Suppressor macrophage treated with lipopolysaccharide for 4 hours (primary cell): ENCODE measurements at regions not wholly inside any gene's neighbourhood (a gene's known extent, or its start where the extent isn't known, plus 50 kb on each side); places are given as distances from the start of the nearest gene placed in this dataset.
"Not testable (repeated sequence)": the region's sequence is repeated elsewhere in the genome, so short reads cannot be mapped to it uniquely, and the experiment has no call there.

Source experiments
- DNase-seq: peaks from one replicate; pipeline ENCODE4 v3.0.0-alpha.2; 2020

GRCh38 chr7:34406848-34407530 lies 251.0 kb upstream of the NPSR1 start:
- no peak for DNase-seq

GRCh38 chr7:34407586-34407985 lies 250.4 kb upstream of the NPSR1 start:
- DNase-seq = no peak

GRCh38 chr7:34417781-34418180 lies 240.2 kb upstream of the NPSR1 start:
- DNase-seq = no peak

GRCh38 chr7:34421526-34421925 lies 236.5 kb upstream of the NPSR1 start:
- no peak for DNase-seq

- DNase-seq = no peak
These were observed 232.8 kb upstream of the NPSR1 start for GRCh38 chr7:34425194-34425593.

- no peak for DNase-seq
These were observed 232.2 kb upstream of the NPSR1 start for GRCh38 chr7:34425631-34426384.

GRCh38 chr7:34430456-34430855 lies 227.6 kb upstream of the NPSR1 start:
- DNase-seq = no peak

- no peak for DNase-seq
These were observed 219.6 kb upstream of the NPSR1 start for GRCh38 chr7:34438436-34438835.

GRCh38 chr7:34445653-34446052 lies 212.4 kb upstream of the NPSR1 start:
- DNase-seq = no peak

- not testable (repeated sequence) for DNase-seq
These were observed 209.5 kb upstream of the NPSR1 start for GRCh38 chr7:34448531-34448930.

- no peak for DNase-seq
These were observed 208.3 kb upstream of the NPSR1 start for GRCh38 chr7:34449765-34450164.

- DNase-seq = no peak
These were observed 206.8 kb upstream of the NPSR1 start for GRCh38 chr7:34451183-34451582.

- DNase-seq = no peak
These were observed 206.1 kb upstream of the NPSR1 start for GRCh38 chr7:34451923-34452322.

GRCh38 chr7:34452363-34452762 lies 205.7 kb upstream of the NPSR1 start:
- DNase-seq = no peak

GRCh38 chr7:34453150-34453549 lies 204.9 kb upstream of the NPSR1 start:
- DNase-seq = no peak

- DNase-seq = no peak
These were observed 203.6 kb upstream of the NPSR1 start for GRCh38 chr7:34454381-34454780.

GRCh38 chr7:34457329-34457728 lies 200.7 kb upstream of the NPSR1 start:
- DNase-seq = no peak

GRCh38 chr7:34463830-34464229 lies 194.2 kb upstream of the NPSR1 start:
- DNase-seq = no peak

- no peak for DNase-seq
These were observed 186.2 kb upstream of the NPSR1 start for GRCh38 chr7:34471844-34472243.

- no peak for DNase-seq
These were observed 171.6 kb upstream of the NPSR1 start for GRCh38 chr7:34486371-34486770.

- no peak for DNase-seq
These were observed 170.5 kb upstream of the NPSR1 start for GRCh38 chr7:34487391-34488115.

GRCh38 chr7:34488766-34489165 lies 169.3 kb upstream of the NPSR1 start:
- no peak for DNase-seq

GRCh38 chr7:34491899-34492298 lies 166.1 kb upstream of the NPSR1 start:
- DNase-seq = no peak

GRCh38 chr7:34493752-34494151 lies 164.3 kb upstream of the NPSR1 start:
- DNase-seq = no peak
